ENCODE measurements at regions not wholly inside any gene's neighbourhood (a gene's known extent, or its start where the extent isn't known, plus 50 kb on each side); places are given as distances from the start of the nearest gene placed in this dataset.

- no peak for DNase-seq (ENCODE audit: low read depth)
Measured at GRCh38 chr15:70264014-70264582, 166.4 kb upstream of the TLE3 start.

GRCh38 chr15:70262591-70263274, 165.0 kb upstream of the TLE3 start:
- no peak for DNase-seq (ENCODE audit: low read depth)

- DNase-seq (ENCODE audit: low read depth): no peak
Measured at GRCh38 chr15:70262171-70262570, 164.5 kb upstream of the TLE3 start.

- DNase-seq (ENCODE audit: low read depth): no peak
Measured at GRCh38 chr15:70261083-70261482, 163.4 kb upstream of the TLE3 start.

GRCh38 chr15:70260580-70260979, 162.9 kb upstream of the TLE3 start:
- no peak for DNase-seq (ENCODE audit: low read depth)

GRCh38 chr15:70259640-70260508, 162.2 kb upstream of the TLE3 start:
- DNase-seq (ENCODE audit: low read depth): no peak

- peak; percentile 31 for DNase-seq (ENCODE audit: low read depth)
Measured at GRCh38 chr15:70259028-70259424, 161.3 kb upstream of the TLE3 start.

- DNase-seq (ENCODE audit: low read depth): peak; percentile 37
Measured at GRCh38 chr15:70258369-70259027, 160.8 kb upstream of the TLE3 start.

GRCh38 chr15:70257573-70258248, 160.0 kb upstream of the TLE3 start:
- DNase-seq (ENCODE audit: low read depth): no peak

GRCh38 chr15:70257047-70257446, 159.3 kb upstream of the TLE3 start:
- no peak for DNase-seq (ENCODE audit: low read depth)

GRCh38 chr15:70254311-70254869, 156.7 kb upstream of the TLE3 start:
- no peak for DNase-seq (ENCODE audit: low read depth)

GRCh38 chr15:70253461-70254156, 155.9 kb upstream of the TLE3 start:
- no peak for DNase-seq (ENCODE audit: low read depth)

- no peak for DNase-seq (ENCODE audit: low read depth)
Measured at GRCh38 chr15:70252951-70253320, 155.2 kb upstream of the TLE3 start.

GRCh38 chr15:70252056-70252950, 154.6 kb upstream of the TLE3 start:
- DNase-seq (ENCODE audit: low read depth): no peak

- DNase-seq (ENCODE audit: low read depth): no peak
Measured at GRCh38 chr15:70251246-70251990, 153.7 kb upstream of the TLE3 start.

- no peak for DNase-seq (ENCODE audit: low read depth)
Measured at GRCh38 chr15:70250208-70251201, 152.8 kb upstream of the TLE3 start.

GRCh38 chr15:70249616-70250015, 151.9 kb upstream of the TLE3 start:
- DNase-seq (ENCODE audit: low read depth): no peak
